ENCODE measurements at regions not wholly inside any gene's neighbourhood (a gene's known extent, or its start where the extent isn't known, plus 50 kb on each side); places are given as distances from the start of the nearest gene placed in this dataset.

GRCh38 chr12:11976005-11976404 is 94.7 kb upstream of the BCL2L14 start:
- CTCF ChIA-PET = no interaction called here

GRCh38 chr12:11978726-11979384 is 91.9 kb upstream of the BCL2L14 start:
- Histone ChIP-seq H4K20me1 (ENCODE audit: insufficient read depth) (no peaks in the 10 kb centered on the region), H3K27me3 (ENCODE audit: insufficient read depth) (peaks cover 27% of the 10 kb centered on the region), H3K9me2 (no peaks in the 10 kb centered on the region), H3K4me2 (no peak overlapping the region), H3K79me2 (ENCODE audit: insufficient read depth) (no peaks in the 10 kb centered on the region), H3K4me3 (ENCODE audit: low read depth in 2 of 2, low read length in 1 of 2) (no peak overlapping the region), H3K36me3 (replicated peaks in 1 of 2; ENCODE audit: control insufficient read depth in 1 of 2, insufficient read depth in 2 of 2, low read length in 1 of 2) (no peaks in the 10 kb centered on the region), H3F3A (replicated peaks; ENCODE audit: insufficient read depth) (no peaks in the 10 kb centered on the region), H3K27ac (ENCODE audit: low read depth in 2 of 2, low read length in 1 of 2) (no peak overlapping the region), H2AFZ (ENCODE audit: low read depth) (no peak overlapping the region), H3K9ac (no peak overlapping the region), H3K9me3 (no peaks in the 10 kb centered on the region), H3K4me1 (ENCODE audit: control insufficient read depth in 1 of 2, insufficient read depth in 2 of 2, low read depth in 1 of 2, low read length in 1 of 2) (no peaks in the 10 kb centered on the region)
- CTCF ChIA-PET = interaction anchor here (0.6 kb wide), 1 partner anchor 472 kb away, joined by 3 read pairs; no protein-coding TSS in a partner anchor
- no peak for DNase-seq
- no peak for TF ChIP-seq MEF2A (IDR thresholded peaks at IDR 0.05; ENCODE audit: borderline replicate concordance, low read depth)
- TF ChIP-seq TAF1 (IDR thresholded peaks at IDR 0.05; ENCODE audit: borderline replicate concordance, low read depth, low read length) = no peak
- no peak for TF ChIP-seq CTCF (IDR thresholded peaks at IDR 0.05)
- no peak for TF ChIP-seq CHD2 (IDR thresholded peaks at IDR 0.05; ENCODE audit: low read length, partially characterized antibody)
- TF ChIP-seq FOXJ3 (CRISPR knock-in tag; IDR thresholded peaks at IDR 0.05) = no peak
- no peak for TF ChIP-seq RFX5 (IDR thresholded peaks at IDR 0.05; ENCODE audit: low read length)
- TF ChIP-seq, protein P1, sequence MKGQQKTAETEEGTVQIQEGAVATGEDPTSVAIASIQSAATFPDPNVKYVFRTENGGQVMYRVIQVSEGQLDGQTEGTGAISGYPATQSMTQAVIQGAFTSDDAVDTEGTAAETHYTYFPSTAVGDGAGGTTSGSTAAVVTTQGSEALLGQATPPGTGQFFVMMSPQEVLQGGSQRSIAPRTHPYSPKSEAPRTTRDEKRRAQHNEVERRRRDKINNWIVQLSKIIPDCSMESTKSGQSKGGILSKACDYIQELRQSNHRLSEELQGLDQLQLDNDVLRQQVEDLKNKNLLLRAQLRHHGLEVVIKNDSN (IDR thresholded peaks at IDR 0.05; ENCODE audit: borderline replicate concordance, low read depth) = no peak
- TF ChIP-seq TCF12 (IDR thresholded peaks at IDR 0.05) = no peak
- no peak for TF ChIP-seq NRF1 (IDR thresholded peaks at IDR 0.05; ENCODE audit: low read depth, low read length)
- no peak for TF ChIP-seq SMC3 (IDR thresholded peaks at IDR 0.05; ENCODE audit: low read depth, low read length)
- 76% methylated on average over 2 of the region's 2 CpGs for WGBS (ENCODE audit: low lambda C conversion rate)
- POLR2A ChIA-PET = no interaction called here

More at GRCh38 chr12:11976005-11976404, 94.7 kb upstream of the BCL2L14 start:
- DNase-seq = no peak
- H3K27ac ChIP-seq (ENCODE audit: low read depth in 2 of 2, low read length in 1 of 2) = no peak overlapping the region
- peaks cover 7% of the 10 kb centered on the region for H3K27me3 ChIP-seq (ENCODE audit: insufficient read depth)
- no peaks in the 10 kb centered on the region for H3K9me3 ChIP-seq
- 66% methylated on average over 4 of the region's 4 CpGs for WGBS (ENCODE audit: low lambda C conversion rate)
- H3K4me1 ChIP-seq (ENCODE audit: control insufficient read depth in 1 of 2, insufficient read depth in 2 of 2, low read depth in 1 of 2, low read length in 1 of 2) = no peaks in the 10 kb centered on the region
- no peak for TF ChIP-seq RAD21 (IDR thresholded peaks at IDR 0.05; ENCODE audit: low read length)
- TF ChIP-seq FOSL2 (IDR thresholded peaks at IDR 0.05; ENCODE audit: borderline replicate concordance, low read depth) = no peak
- no peak for TF ChIP-seq REST (IDR thresholded peaks at IDR 0.05; ENCODE audit: low read depth, low read length)
- TF ChIP-seq GABPA (IDR thresholded peaks at IDR 0.05; ENCODE audit: low read depth) = no peak
- no peak for TF ChIP-seq NRF1 (IDR thresholded peaks at IDR 0.05; ENCODE audit: low read depth, low read length)
- TF ChIP-seq RFX5 (IDR thresholded peaks at IDR 0.05; ENCODE audit: low read length) = no peak
- TF ChIP-seq, protein P2, sequence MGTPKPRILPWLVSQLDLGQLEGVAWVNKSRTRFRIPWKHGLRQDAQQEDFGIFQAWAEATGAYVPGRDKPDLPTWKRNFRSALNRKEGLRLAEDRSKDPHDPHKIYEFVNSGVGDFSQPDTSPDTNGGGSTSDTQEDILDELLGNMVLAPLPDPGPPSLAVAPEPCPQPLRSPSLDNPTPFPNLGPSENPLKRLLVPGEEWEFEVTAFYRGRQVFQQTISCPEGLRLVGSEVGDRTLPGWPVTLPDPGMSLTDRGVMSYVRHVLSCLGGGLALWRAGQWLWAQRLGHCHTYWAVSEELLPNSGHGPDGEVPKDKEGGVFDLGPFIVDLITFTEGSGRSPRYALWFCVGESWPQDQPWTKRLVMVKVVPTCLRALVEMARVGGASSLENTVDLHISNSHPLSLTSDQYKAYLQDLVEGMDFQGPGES (IDR thresholded peaks at IDR 0.05; ENCODE audit: low read depth, low read length) = no peak
- TF ChIP-seq RXRA (IDR thresholded peaks at IDR 0.05; ENCODE audit: borderline replicate concordance, low read depth) = no peak
- no peaks in the 10 kb centered on the region for H3F3A ChIP-seq (replicated peaks; ENCODE audit: insufficient read depth)
- H3K4me2 ChIP-seq = no peak overlapping the region
- no peak overlapping the region for H3K9ac ChIP-seq
- no peaks in the 10 kb centered on the region for H4K20me1 ChIP-seq (ENCODE audit: insufficient read depth)
- H3K36me3 ChIP-seq (replicated peaks in 1 of 2; ENCODE audit: control insufficient read depth in 1 of 2, insufficient read depth in 2 of 2, low read length in 1 of 2) = no peaks in the 10 kb centered on the region
- no peak overlapping the region for H3K4me3 ChIP-seq (ENCODE audit: low read depth in 2 of 2, low read length in 1 of 2)
- H3K9me2 ChIP-seq = no peaks in the 10 kb centered on the region
- POLR2A ChIA-PET = no interaction called here
- H3K79me2 ChIP-seq (ENCODE audit: insufficient read depth) = no peaks in the 10 kb centered on the region
- no peak overlapping the region for H2AFZ ChIP-seq (ENCODE audit: low read depth)
